ENCODE measurements at regions not wholly inside any gene's neighbourhood (a gene's known extent, or its start where the extent isn't known, plus 50 kb on each side); places are given as distances from the start of the nearest gene placed in this dataset.

DNA sequence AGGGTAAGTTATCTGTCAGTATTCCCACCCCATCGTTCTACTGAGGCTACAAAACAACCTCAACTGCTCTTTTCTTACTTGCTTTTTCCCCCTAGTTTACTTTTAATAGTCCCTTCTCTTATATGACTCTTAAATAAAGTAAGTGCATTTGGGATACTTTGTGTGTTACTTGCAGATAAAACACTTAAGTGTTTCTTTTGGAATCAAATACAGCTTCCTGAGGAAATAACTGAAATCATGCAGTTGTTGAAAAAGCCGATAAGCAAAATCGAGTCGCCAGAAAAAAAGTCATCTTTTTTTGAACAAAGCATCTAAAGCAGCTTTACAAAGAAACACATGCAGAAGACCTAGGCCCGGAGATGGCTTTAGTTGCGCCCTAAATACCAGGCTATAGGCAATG, 53.5 kb upstream of the EPB41L4A start:
- no peak for DNase-seq (ENCODE audit: low read depth)
- no peak overlapping the region for H3K4me3 ChIP-seq (ENCODE audit: control insufficient read depth, low read depth, low read length)
- TF ChIP-seq, protein P1, sequence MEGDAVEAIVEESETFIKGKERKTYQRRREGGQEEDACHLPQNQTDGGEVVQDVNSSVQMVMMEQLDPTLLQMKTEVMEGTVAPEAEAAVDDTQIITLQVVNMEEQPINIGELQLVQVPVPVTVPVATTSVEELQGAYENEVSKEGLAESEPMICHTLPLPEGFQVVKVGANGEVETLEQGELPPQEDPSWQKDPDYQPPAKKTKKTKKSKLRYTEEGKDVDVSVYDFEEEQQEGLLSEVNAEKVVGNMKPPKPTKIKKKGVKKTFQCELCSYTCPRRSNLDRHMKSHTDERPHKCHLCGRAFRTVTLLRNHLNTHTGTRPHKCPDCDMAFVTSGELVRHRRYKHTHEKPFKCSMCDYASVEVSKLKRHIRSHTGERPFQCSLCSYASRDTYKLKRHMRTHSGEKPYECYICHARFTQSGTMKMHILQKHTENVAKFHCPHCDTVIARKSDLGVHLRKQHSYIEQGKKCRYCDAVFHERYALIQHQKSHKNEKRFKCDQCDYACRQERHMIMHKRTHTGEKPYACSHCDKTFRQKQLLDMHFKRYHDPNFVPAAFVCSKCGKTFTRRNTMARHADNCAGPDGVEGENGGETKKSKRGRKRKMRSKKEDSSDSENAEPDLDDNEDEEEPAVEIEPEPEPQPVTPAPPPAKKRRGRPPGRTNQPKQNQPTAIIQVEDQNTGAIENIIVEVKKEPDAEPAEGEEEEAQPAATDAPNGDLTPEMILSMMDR (conservative IDR thresholded peaks at IDR 0.05; ENCODE audit: control insufficient read depth, insufficient read depth, low read depth, low read length): no peak

DNA sequence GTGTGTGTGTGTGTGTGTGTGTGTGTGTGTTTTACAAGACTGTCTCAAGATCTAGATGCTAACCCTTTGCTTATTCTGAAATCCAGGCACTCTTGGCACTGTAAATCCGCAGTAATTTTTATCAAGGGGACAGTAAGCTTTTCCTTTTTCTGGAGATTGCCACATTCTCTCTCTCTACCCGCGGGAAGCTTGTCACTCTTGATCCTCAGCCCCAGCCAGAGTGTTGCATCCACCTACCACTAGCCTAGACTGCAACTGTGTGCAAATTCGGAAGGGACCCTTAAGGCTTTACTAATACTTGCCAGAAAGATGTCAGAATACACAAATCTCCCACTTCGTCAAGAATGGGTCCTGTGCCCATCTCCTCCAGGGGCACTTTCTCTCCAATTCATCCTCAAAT, 54.9 kb upstream of the EPB41L4A start:
- TF ChIP-seq, protein P1 (conservative IDR thresholded peaks at IDR 0.05; ENCODE audit: control insufficient read depth, insufficient read depth, low read depth, low read length): no peak
- no peak overlapping the region for H3K4me3 ChIP-seq (ENCODE audit: control insufficient read depth, low read depth, low read length)
- no peak for DNase-seq (ENCODE audit: low read depth)

DNA sequence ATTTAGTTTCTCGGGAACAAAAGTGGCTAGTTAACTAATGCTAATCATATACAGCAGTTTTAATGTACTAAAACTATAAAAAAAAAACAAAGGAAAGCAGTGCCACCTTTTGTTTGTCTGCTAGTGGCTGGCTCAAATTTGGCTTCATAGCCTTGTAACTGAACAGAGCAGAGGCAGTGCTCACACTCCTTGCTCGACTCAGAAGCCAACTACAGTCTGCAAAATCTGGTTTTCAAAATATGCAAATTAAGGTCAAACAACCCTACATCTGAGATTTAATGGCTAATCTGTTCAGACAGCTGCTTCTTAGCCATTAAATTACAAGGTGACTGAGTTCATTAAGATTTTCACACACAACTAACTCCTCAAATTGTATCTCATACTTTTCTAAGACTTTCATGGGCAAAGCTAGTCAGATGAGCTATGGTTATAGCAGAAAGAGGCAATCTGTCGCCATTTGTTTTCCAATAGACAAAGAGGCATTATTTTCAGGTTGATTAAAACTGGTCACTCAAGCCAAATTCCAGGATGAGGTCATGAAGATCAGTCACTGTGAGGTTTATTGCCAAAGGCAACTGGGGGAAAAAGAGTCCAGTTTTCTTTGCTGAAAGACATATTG, 56.8 kb upstream of the EPB41L4A start:
- peak; percentile 7 for DNase-seq (ENCODE audit: low read depth)
- H3K4me3 ChIP-seq (ENCODE audit: control insufficient read depth, low read depth, low read length): no peak overlapping the region
- TF ChIP-seq, protein P1 (conservative IDR thresholded peaks at IDR 0.05; ENCODE audit: control insufficient read depth, insufficient read depth, low read depth, low read length): no peak

DNA sequence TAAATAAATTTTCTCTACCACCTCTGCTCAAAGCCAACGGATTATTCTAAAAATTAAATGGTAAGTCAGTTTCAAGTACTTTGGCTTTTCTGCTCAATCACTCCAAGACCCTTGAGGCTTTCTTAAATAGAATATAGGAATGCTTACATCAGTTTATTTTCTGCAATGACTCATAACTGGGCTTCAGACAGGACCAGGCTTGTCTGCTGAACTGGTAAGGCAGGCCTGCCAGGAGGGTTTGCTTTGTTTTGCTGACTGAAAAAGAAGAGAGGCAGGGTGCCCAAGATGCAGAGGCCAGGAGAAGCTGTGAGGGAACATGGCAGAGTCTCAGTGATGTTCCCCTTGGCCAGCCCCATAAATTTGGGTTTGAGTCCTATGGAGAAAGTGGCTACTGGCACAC, 60.3 kb upstream of the EPB41L4A start:
- no peak overlapping the region for H3K4me3 ChIP-seq (ENCODE audit: control insufficient read depth, low read depth, low read length)
- peak; percentile 45 for DNase-seq (ENCODE audit: low read depth)
- TF ChIP-seq, protein P1 (conservative IDR thresholded peaks at IDR 0.05; ENCODE audit: control insufficient read depth, insufficient read depth, low read depth, low read length): no peak

DNA sequence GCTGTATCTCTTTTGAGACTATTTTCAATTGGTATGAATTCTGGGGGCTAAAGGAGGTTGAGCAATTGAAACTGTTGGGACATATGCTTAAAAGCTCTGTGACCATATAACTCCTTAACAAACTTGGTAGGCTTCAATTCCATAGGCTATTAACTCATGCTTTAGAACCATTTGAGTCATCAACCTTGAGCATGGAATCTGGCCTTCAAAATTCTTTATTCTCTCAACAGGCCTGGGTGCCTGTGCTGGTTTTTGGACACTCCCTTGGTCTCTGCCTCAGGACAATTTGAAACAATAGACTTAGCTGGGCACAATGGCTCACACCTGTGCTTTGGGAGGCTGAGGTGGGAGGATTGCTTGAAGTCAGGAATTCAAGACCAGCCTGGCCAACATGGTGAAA, 61.4 kb upstream of the EPB41L4A start:
- TF ChIP-seq, protein P1 (conservative IDR thresholded peaks at IDR 0.05; ENCODE audit: control insufficient read depth, insufficient read depth, low read depth, low read length): no peak
- no peak overlapping the region for H3K4me3 ChIP-seq (ENCODE audit: control insufficient read depth, low read depth, low read length)
- DNase-seq (ENCODE audit: low read depth): no peak

DNA sequence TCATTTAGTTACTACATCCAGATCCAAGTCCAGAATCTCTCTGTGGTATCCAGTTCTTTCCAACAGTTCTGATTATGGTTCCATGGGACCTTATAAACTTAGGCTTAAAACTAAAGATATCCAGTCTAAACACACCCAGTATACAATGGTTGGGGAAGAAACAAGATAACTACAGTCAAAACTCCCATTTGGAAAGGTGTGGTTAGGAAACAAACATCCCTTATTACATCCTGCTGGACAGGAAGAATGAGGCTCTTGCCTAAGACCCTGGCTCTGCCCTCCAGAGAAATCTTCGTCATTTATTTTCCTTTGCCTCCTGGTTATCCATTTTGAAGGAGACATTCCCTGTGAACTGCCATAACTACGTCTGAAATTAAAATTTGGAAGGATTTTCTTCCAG, 64.6 kb upstream of the EPB41L4A start:
- no peak for DNase-seq (ENCODE audit: low read depth)
- no peak overlapping the region for H3K4me3 ChIP-seq (ENCODE audit: control insufficient read depth, low read depth, low read length)
- TF ChIP-seq, protein P1 (conservative IDR thresholded peaks at IDR 0.05; ENCODE audit: control insufficient read depth, insufficient read depth, low read depth, low read length): no peak

DNA sequence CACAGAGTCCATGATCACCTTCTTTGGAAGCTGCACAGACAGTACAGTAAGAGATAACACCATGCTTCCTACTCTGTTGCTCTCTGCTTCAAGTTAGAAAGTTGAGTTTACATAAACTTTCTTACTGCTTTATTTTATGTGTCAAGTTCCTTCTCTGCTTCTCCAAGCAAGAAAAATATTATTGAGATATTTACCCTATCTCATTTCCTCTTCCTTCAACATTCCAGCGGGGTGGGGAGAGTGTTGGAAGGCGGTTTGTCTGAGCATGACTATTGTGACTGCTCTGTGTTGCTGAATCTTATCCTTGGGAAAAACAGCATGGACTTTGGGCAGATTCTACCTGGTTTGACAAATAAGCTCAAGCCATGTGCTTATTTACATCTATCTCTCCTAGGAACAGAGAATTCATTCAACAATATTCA, 66.9 kb upstream of the EPB41L4A start:
- H3K4me3 ChIP-seq (ENCODE audit: control insufficient read depth, low read depth, low read length): no peak overlapping the region
- DNase-seq (ENCODE audit: low read depth): no peak
- TF ChIP-seq, protein P1 (conservative IDR thresholded peaks at IDR 0.05; ENCODE audit: control insufficient read depth, insufficient read depth, low read depth, low read length): no peak
